H1 (cell line): ENCODE measurements at regions not wholly inside any gene's neighbourhood (a gene's known extent, or its start where the extent isn't known, plus 50 kb on each side); places are given as distances from the start of the nearest gene placed in this dataset.

Experiments
- ASH2L ChIP-seq: fragments of 200-600, 300-600 bp; sonication (generic); IDR thresholded peaks from one replicate; pipeline ENCODE4 v1.7.1; 2017; ENCODE audit warnings: low read length
- E2F6 ChIP-seq: IDR thresholded peaks from 2 replicates; pipeline ENCODE4 v1.6.1; 2012; ENCODE audit warnings: inconsistent platforms
- GABPA ChIP-seq: IDR thresholded peaks from 2 replicates; pipeline ENCODE4 v1.6.1; 2011; ENCODE audit warnings: mild to moderate bottlenecking, low read length, moderate library complexity, borderline replicate concordance; ENCODE audit not compliant: insufficient read depth
- HDAC2 ChIP-seq, 2 experiments: fragments of 300-600 bp in 1 of 2; sonication (generic) in 1 of 2; IDR thresholded peaks; 2 replicates each; pipeline ENCODE4 v1.6.1; 2011 to 2012; ENCODE audit warnings: low read depth in 2 of 2, low read length in 2 of 2, mild to moderate bottlenecking in 2 of 2, moderate library complexity in 2 of 2, borderline replicate concordance in 1 of 2, inconsistent platforms in 1 of 2
- RNF2 ChIP-seq: fragments of 200-900, 300-1000 bp; sonication (generic); IDR thresholded peaks from 2 replicates; pipeline ENCODE4 v1.7.1; 2016; ENCODE audit warnings: borderline replicate concordance, low read depth, mild to moderate bottlenecking, antibody characterized with exemption, low read length; ENCODE audit not compliant: poor library complexity, severe bottlenecking; ENCODE audit errors: missing control alignments
- RXRA ChIP-seq: IDR thresholded peaks from 2 replicates; pipeline ENCODE4 v1.6.1; 2011; ENCODE audit warnings: low read depth, mild to moderate bottlenecking, low read length, moderate library complexity; ENCODE audit not compliant: insufficient read depth

- no peak for TF ChIP-seq E2F6
- no peak for TF ChIP-seq ASH2L
- TF ChIP-seq HDAC2 (IDR thresholded peaks at IDR 0.05; ENCODE audit: borderline replicate concordance in 1 of 2, low read depth in 2 of 2, low read length in 2 of 2), result no peak
- TF ChIP-seq RXRA, result no peak
- no peak for TF ChIP-seq GABPA
- no peak for TF ChIP-seq RNF2
- TF ChIP-seq, all 59 proteins: peak for 0
Observed at GRCh38 chr5:128836571-128836970, 128.7 kb upstream of the SLC27A6 start (continued).
